ENCODE measurements at regions not wholly inside any gene's neighbourhood (a gene's known extent, or its start where the extent isn't known, plus 50 kb on each side); places are given as distances from the start of the nearest gene placed in this dataset.

- intact Hi-C loops (cut with micrococcal nuclease), result loop anchor here (5.0 to 10.0 kb wide), 2 partner anchors 131 to 309 kb away; no protein-coding TSS in a partner anchor
These were observed 192.0 kb upstream of the LNX1 start for GRCh38 chr4:53783208-53783859.

GRCh38 chr4:53782458-53782845, 191.2 kb upstream of the LNX1 start:
- Histone ChIP-seq H3K4me2 (ENCODE audit: low read length) (peak overlapping the region; percentile 77), H3K27ac (ENCODE audit: low read length) (peak overlapping the region; percentile 97), H3K79me2 (ENCODE audit: low read length) (no peaks in the 10 kb centered on the region), H3K4me1 (ENCODE audit: insufficient read depth, low read length) (peaks cover 47% of the 10 kb centered on the region), H2AFZ (ENCODE audit: low read length) (peak overlapping the region; percentile 20), H3K36me3 (ENCODE audit: low read depth, low read length) (no peaks in the 10 kb centered on the region), H4K20me1 (ENCODE audit: low read length) (no peaks in the 10 kb centered on the region), H3F3A (ENCODE audit: low read length, unreplicated experiment) (peaks cover 18% of the 10 kb centered on the region), H3K9ac (ENCODE audit: low read length) (peak overlapping the region; percentile 92), H3K4me3 (ENCODE audit: low read length) (peak overlapping the region; percentile 40), H3K27me3 (ENCODE audit: low read length) (no peaks in the 10 kb centered on the region), H3K9me2 (replicated peaks; ENCODE audit: low read length) (no peaks in the 10 kb centered on the region), H3K9me3 (ENCODE audit: low read length) (no peaks in the 10 kb centered on the region)
- TF ChIP-seq EZH2 (IDR thresholded peaks at IDR 0.05; ENCODE audit: low read length, unreplicated experiment), result no peak
- no peak for TF ChIP-seq CTCF (conservative IDR thresholded peaks at IDR 0.05; ENCODE audit: low read depth, low read length)
- TF ChIP-seq EZH2phosphoT487 (IDR thresholded peaks at IDR 0.05; ENCODE audit: borderline replicate concordance, low read length), result no peak
- ChIA-PET POLR2A (ENCODE audit: unreplicated experiment) (no interaction called here), CTCF (interaction anchor here (1.3 to 1.4 kb wide), 2 partner anchors 22 to 76 kb away, joined by 4 read pairs; no protein-coding TSS in a partner anchor)
- peak; percentile 1 for ATAC-seq
- intact Hi-C loops (cut with micrococcal nuclease), result loop anchor here (5.0 to 10.0 kb wide), 2 partner anchors 130 to 308 kb away; no protein-coding TSS in a partner anchor
- peak; percentile 40 for DNase-seq
- BruUV-seq (replicated peaks), result no TSS peak

More at GRCh38 chr4:53783208-53783859, 192.0 kb upstream of the LNX1 start:
- no peaks in the 10 kb centered on the region for H3K36me3 ChIP-seq (ENCODE audit: low read depth, low read length)
- H4K20me1 ChIP-seq (ENCODE audit: low read length), result no peaks in the 10 kb centered on the region
- ChIA-PET CTCF (interaction anchor here (0.7 kb wide), 1 partner anchor 525 kb away, joined by 9 read pairs; no protein-coding TSS in a partner anchor), POLR2A (ENCODE audit: unreplicated experiment) (no interaction called here)
- H2AFZ ChIP-seq (ENCODE audit: low read length), result no peak overlapping the region
- H3K27me3 ChIP-seq (ENCODE audit: low read length), result no peaks in the 10 kb centered on the region
- H3K9me3 ChIP-seq (ENCODE audit: low read length), result no peaks in the 10 kb centered on the region
- no peaks in the 10 kb centered on the region for H3K9me2 ChIP-seq (replicated peaks; ENCODE audit: low read length)
- DNase-seq (no peak), ATAC-seq (no peak)
- TF ChIP-seq CTCF (conservative IDR thresholded peaks at IDR 0.05; ENCODE audit: low read depth, low read length) (no peak), EZH2 (IDR thresholded peaks at IDR 0.05; ENCODE audit: low read length, unreplicated experiment) (no peak), EZH2phosphoT487 (IDR thresholded peaks at IDR 0.05; ENCODE audit: borderline replicate concordance, low read length) (no peak)
- no peaks in the 10 kb centered on the region for H3K79me2 ChIP-seq (ENCODE audit: low read length)
- H3K4me1 ChIP-seq (ENCODE audit: insufficient read depth, low read length), result peaks cover 39% of the 10 kb centered on the region
- peaks cover 18% of the 10 kb centered on the region for H3F3A ChIP-seq (ENCODE audit: low read length, unreplicated experiment)
- peak overlapping the region; percentile 92; the same call in 1 of the 2 replicates for H3K9ac ChIP-seq (ENCODE audit: low read length)
- 0 out of 2 replicates have a peak overlapping the region, but pooled peaks have one; percentile 77 for H3K4me2 ChIP-seq (ENCODE audit: low read length)
- H3K4me3 ChIP-seq (ENCODE audit: low read length), result no peak overlapping the region
- peak overlapping the region; percentile 97 for H3K27ac ChIP-seq (ENCODE audit: low read length)
- BruUV-seq (replicated peaks), result no TSS peak
